ENCODE measurements at regions not wholly inside any gene's neighbourhood (a gene's known extent, or its start where the extent isn't known, plus 50 kb on each side); places are given as distances from the start of the nearest gene placed in this dataset.

DNA sequence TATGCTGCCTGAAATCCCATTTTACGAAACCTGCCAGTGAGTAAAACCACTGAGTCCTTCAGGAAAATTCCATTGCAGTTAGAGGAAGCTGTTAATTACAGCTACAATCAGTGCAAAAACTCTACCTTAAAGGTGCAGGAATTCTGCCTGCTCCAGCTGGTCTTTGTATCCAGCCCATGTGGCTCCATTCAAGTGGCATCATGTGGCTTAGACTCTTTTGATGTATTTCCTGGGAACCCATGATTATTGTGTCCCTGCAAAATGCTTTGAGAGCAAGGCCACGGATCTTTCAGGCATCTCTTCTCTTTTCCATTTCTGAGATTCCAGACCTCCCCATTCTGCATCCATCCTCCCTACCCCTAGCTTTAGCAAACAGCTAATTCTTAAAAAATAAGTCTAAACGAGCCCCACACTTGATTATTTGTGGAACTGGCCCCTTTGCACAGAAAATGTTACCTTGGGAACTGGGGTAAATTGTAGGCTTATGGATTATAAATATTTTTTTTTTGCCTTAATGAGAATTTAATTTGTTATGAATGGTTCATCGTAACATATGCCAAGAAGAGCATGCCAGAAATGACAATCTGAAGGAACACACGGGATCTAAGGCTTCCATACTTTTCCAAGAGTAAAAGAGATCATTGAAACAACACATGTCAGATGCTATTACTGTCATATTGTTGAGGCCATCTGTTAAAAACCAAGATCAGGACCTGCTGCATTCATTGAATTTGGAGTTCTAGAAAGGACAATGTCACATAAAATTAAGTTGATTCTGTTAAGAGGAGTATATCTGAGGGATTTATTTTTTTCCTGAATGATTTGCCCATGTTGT lies 144.6 kb downstream of the TPH2 start:
- no peak for DNase-seq (ENCODE audit: low read depth)

- DNase-seq (ENCODE audit: low read depth): no peak
Measured at GRCh38 chr12:72084061-72084460, 145.4 kb downstream of the TPH2 start.

DNA sequence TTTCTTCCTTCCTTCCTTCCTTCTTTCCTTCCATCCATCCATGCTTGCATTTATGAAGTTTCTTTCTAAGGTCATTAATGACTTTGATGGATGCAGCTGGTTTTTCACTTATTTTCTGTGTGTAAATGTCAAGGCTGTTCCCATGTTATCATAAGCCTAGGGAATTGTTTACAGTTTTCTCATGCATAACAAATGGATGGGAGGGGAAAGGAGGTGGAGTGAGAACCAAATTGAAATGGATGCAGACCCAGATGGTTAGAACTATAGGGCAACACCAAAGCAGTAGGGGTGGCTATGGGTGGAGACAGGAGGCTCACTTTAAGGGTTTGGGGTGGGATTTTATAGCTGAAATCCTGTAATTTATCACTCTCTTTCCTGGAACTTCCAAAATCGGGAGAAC lies 146.2 kb downstream of the TPH2 start:
- no peak for DNase-seq (ENCODE audit: low read depth)

DNA sequence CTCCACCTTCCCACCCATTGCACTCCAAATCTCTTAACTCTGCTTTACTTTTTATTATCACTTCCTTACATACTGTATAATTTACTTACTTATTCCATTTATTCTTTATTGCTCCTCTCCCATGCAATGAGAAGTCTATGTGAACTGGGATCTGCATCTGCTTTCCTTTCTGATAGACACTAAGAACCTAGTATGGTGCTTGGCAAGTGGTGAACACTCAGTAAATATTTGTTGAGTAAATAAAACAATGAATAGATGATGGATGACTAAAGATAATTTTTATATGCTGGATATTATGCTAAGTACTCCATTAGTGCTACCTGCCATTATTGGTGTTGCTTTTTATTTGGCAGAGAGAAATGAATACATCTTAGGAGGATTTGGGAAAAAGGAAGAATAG lies 151.0 kb downstream of the TPH2 start:
- no peak for DNase-seq (ENCODE audit: low read depth)

DNA sequence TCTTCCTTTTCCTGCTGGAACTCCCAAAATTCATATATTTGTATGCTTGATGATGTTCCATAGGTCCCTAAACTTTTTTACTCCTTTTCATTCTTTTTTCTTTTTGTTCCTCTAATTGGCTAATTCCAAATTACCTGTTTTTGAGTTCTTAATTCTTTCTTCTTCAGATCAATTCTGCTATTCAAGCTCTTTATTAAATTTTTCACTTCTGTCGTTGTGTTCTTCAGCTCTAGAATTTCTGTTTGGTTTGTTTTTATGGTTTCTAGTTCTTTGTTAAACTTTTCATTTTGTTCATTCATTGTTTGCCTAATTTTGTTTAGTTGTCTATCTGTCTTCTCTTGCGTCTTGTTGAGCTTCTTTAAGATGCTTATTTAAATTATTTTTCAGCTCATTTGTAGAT lies 154.8 kb downstream of the TPH2 start:
- DNase-seq (ENCODE audit: low read depth): no peak

DNA sequence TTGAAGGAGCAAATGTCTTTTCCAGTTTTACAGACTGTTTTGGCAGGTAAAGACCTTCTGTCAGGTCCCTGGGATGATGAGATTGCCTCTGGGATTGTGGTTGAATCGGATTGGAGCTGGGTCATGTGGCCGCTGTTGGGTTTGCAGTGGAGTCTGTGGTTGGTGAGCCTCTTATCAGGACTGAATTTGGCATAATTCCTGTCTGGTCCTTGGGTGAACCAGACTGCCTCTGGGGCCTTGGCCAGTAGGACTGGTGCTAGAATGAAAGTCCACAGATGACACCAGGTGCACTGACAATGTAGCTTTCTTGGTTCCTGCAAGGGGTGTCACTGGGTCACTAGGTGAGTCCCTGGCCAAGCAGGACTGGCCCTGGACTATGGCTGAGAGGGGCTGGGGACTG lies 155.3 kb downstream of the TPH2 start:
- DNase-seq (ENCODE audit: low read depth): no peak

GRCh38 chr12:72094490-72094889 lies 155.8 kb downstream of the TPH2 start:
- no peak for DNase-seq (ENCODE audit: low read depth)

DNA sequence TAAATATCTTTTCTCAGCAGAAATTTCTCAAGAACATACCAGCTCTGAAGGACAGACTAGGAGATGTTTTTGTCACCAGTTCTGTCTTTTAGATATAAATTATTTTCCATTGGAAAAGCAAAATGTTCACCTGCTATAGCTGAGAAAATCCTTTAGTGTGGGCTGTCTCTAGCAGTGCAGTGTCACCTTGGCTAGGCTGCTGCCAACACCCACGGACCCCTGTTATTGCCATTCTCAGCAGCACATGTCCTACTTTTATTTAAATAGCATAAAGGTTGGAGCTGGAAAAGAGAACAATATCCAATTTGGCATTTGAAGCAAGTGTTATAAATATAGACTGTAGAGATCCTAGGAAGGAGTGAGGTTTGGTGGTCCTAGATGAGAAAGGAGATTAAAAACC lies 156.4 kb downstream of the TPH2 start:
- DNase-seq (ENCODE audit: low read depth): no peak

DNA sequence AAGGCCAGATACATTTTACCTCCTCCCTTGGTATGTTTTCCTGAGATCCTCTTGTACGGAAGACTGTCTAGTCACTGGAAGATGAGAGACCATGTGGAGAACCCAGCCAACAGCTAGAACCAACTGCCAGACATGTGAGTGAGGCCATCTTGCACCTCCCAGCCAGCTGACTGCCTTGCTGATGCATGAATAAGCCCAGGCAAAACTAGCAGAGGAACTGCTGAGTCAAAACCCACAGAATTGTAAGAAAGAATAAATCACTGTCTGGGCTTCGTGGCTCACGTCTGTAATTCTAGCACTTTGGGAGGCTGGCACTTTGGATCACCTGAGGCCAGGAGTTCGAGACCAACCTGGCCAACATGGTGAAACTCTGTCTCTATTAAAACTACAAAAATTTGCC lies 160.0 kb downstream of the TPH2 start:
- peak; percentile 60 for DNase-seq (ENCODE audit: low read depth)

DNA sequence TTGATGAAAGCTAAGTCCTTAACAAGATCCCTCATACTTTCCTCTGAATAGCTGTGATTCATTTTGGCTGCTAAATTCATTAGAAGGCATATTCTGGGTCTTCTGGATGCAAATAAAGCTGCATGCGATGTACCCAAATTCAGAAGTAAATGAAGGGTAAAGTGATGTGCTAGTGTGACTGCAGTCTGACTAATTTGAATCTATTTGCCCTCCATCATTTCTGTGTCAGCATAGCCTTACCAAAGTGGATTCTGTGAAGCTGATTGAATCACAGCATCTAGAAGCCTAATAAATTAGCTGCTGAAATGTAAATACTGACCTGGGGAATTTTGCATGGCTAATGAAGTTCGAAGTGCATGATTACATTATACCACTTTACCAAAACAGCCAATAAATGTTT lies 162.2 kb downstream of the TPH2 start:
- no peak for DNase-seq (ENCODE audit: low read depth)

DNA sequence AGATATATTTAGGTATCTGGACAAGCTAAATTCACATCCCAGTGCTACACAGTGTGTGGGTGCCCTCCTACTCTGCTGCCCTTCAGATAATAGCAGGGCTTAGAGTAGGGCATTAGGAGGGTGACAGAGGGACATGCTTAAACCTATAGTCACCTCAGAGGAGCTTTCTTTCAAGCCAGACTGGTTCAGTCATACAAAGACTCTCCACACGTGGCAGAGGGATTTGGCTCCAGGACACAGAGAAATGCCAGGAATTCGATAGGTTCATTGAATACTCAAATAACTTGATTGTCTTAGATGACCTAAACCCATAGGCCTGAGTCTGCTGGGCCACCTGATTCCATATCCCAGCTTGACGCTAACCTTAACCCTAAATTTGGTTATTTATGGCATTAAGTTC lies 163.5 kb downstream of the TPH2 start:
- DNase-seq (ENCODE audit: low read depth): no peak

DNA sequence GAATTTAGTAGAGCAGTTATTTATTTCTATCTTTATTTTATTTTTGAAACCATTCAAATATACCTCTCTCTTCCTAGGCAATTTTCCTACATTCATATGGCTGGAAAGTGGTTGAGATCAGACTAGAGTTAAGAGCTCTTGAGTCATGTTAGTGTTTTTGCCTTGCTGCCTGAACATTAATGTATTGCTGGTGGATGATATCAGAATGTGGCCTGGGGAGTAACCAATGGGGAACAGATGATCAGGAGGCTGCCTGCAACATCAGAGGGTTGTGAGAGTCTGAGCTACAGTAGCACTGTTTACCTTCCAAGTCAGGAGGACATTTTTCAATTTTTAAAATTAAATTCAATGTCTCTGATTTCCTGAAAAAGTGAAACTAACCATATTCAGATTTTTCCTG lies 166.3 kb upstream of the TRHDE start:
- DNase-seq (ENCODE audit: low read depth): no peak

GRCh38 chr12:72110937-72111650 lies 161.1 kb upstream of the TRHDE start:
- no peak for DNase-seq (ENCODE audit: low read depth)

DNA sequence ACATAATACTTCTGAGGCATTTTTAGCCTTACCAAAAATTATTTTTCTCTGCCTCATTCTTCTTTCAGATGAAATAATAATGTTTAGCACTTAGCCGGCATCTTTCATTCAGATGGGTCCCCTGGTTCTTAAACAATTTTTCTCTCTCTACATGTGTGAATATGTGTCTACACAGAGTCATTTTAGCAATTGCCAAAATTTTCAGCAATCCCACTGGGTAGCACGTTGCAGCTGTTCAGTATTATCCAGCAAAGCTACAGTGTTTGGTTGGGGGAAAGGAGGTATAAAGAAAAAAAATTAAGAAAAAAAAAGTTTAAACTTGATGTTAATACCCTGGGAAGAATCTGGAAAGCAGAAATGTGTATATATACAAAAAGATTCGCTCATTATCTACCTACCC lies 160.5 kb upstream of the TRHDE start:
- DNase-seq (ENCODE audit: low read depth): no peak

GRCh38 chr12:72133497-72134055 lies 138.6 kb upstream of the TRHDE start:
- DNase-seq (ENCODE audit: low read depth): no peak

DNA sequence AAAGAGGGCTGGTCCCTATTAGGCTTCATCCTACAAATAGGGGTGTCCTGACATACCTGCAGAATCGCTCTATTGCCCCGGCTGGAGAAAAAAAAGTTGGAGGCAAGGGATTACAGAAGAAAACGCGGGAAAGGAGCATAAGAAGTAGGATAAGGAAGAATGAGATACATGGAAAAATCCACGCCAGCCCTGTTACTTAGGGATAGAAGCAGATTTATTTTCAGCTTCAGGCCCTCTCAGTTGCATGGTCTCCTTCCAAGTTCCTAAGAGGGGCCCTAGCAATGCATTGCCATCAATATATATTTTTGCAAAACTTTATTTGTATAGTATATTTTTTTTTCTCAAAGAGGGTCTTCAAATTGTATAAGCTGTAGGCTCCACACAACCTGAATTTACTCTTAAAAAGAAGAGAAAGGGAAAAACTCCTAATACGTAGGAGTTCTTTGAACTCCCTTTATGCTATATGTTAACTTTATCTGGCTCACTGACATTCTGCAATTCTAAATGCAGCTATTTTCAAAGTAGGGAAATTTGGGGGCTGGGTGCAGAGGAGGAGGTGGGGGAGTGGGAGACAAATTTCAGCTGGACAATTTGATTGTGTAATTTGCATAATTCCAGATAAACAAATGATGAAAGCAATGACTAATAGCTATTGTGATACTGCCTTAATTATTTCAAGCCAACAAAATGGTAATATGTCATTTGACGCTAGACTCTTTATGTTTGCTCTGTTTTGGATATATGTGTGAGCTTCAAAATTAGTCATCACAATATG lies 137.7 kb upstream of the TRHDE start:
- DNase-seq (ENCODE audit: low read depth): no peak

- DNase-seq (ENCODE audit: low read depth): no peak
Measured at GRCh38 chr12:72135021-72135301, 137.2 kb upstream of the TRHDE start.

- DNase-seq (ENCODE audit: low read depth): no peak
Measured at GRCh38 chr12:72136792-72137191, 135.4 kb upstream of the TRHDE start.

DNA sequence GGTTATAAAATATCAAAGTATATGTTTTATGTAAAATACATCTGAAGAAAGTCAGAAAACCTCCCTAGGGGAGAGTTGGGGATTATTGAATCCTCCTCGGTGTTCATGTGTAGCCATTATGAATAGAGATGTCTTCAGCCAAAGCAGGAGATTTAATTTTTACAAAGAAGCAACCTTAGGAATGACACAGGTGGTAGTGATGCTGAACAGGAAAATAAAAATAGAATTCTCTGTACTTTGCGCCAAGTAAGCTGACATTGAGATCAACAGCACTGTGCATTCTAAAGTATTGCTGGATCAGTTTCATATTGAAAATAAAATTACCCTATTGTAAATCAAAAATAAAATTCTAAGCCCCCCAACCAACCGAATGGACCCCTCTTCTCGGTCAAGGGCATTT lies 132.8 kb upstream of the TRHDE start:
- DNase-seq (ENCODE audit: low read depth): no peak

- DNase-seq (ENCODE audit: low read depth): peak; percentile 18
Measured at GRCh38 chr12:72141381-72141780, 130.8 kb upstream of the TRHDE start.

DNA sequence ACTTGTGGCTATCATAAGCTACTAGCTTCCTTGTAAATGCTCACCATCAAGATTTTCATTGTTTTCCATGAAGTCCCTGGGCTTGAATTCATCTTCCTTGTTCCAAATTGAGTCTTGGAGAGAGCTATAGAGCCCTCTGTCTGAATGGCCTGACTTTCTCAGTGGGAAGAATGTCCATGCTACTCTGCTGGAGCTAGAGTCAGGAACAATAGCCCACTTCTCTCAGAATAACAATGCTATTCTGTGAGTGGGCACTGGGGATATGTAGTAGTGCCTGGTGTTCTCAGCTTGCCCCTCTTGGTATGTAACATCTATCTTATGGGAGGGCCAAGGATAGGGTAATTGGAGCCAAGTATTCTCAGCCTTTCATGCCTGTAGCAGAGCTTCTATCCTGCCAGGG lies 127.6 kb upstream of the TRHDE start:
- no peak for DNase-seq (ENCODE audit: low read depth)

DNA sequence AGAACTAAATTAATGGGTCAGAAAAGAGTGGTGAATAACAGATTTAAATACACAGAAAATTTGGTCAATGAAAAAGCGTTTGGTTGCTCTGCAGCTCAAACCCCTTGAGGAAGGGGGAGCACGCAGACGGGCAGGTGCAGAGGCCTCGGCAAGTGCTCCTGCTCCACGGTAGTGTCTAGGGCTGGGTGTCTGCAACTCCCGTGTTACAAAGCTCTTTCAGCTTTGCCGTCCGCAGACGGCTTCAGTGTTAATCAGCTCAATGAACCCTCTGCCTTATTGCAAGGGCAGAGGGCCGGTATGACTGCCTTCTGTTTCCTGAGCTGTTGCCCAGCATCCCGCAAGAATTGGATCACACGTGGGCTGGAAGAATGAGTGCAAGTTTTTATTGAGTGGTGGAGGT lies 125.7 kb upstream of the TRHDE start:
- no peak for DNase-seq (ENCODE audit: low read depth)

DNA sequence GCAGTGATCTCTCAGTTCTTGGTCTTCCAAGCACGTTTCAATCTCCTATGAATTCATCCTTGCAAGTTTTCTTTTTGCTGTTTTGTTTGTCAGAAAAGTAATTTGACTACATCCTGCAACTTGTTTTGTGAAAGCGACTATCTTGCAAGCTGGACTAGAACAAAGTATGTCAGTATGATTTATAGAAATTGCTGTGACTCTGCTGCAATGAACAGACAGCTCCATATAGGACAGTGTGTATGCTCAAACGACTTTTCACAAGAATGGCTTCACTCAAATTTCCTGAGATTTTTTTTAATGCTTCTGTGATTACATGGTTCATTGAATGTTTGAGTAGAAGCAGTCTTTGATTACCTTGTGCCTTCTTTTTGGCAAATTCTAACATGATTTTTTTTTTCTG lies 123.5 kb upstream of the TRHDE start:
- no peak for DNase-seq (ENCODE audit: low read depth)
